ENCODE measurements at regions not wholly inside any gene's neighbourhood (a gene's known extent, or its start where the extent isn't known, plus 50 kb on each side); places are given as distances from the start of the nearest gene placed in this dataset.

GRCh38 chr11:131160846-131161245 lies 209.6 kb upstream of the NTM start:
- Histone ChIP-seq H3K36me3 (ENCODE audit: insufficient read depth, low read length) (no peaks in the 10 kb centered on the region), H3K27ac (ENCODE audit: low read depth, low read length) (no peak overlapping the region), H3K9me3 (ENCODE audit: insufficient read depth, low read depth, low read length) (no peaks in the 10 kb centered on the region), H3K4me1 (ENCODE audit: insufficient read depth, low read length) (no peaks in the 10 kb centered on the region), H3K9ac (ENCODE audit: low read depth, low read length) (no peak overlapping the region), H3K27me3 (ENCODE audit: insufficient read depth, low read length) (no peaks in the 10 kb centered on the region), H3K4me3 (ENCODE audit: low read length) (no peak overlapping the region)
- WGBS = 81% methylated on average over 6 of the region's 7 CpGs

- H3K36me3 ChIP-seq (ENCODE audit: insufficient read depth, low read length) = no peaks in the 10 kb centered on the region
- no peak overlapping the region for H3K4me3 ChIP-seq (ENCODE audit: low read length)
- no peak overlapping the region for H3K27ac ChIP-seq (ENCODE audit: low read depth, low read length)
- WGBS = 93% methylated on average over 8 of the region's 8 CpGs
- H3K4me1 ChIP-seq (ENCODE audit: insufficient read depth, low read length) = no peaks in the 10 kb centered on the region
- H3K27me3 ChIP-seq (ENCODE audit: insufficient read depth, low read length) = no peaks in the 10 kb centered on the region
- H3K9me3 ChIP-seq (ENCODE audit: insufficient read depth, low read depth, low read length) = no peaks in the 10 kb centered on the region
- no peak overlapping the region for H3K9ac ChIP-seq (ENCODE audit: low read depth, low read length)
These were observed 206.8 kb upstream of the NTM start for GRCh38 chr11:131163613-131164012.

- no peaks in the 10 kb centered on the region for H3K27me3 ChIP-seq (ENCODE audit: insufficient read depth, low read length)
- 94% methylated on average over 5 of the region's 5 CpGs for WGBS
These were observed 205.4 kb upstream of the NTM start for GRCh38 chr11:131165036-131165435.

GRCh38 chr11:131168839-131169713 lies 201.3 kb upstream of the NTM start:
- no peak overlapping the region for H3K9ac ChIP-seq (ENCODE audit: low read depth, low read length)
- no peaks in the 10 kb centered on the region for H3K27me3 ChIP-seq (ENCODE audit: insufficient read depth, low read length)
- no peaks in the 10 kb centered on the region for H3K9me3 ChIP-seq (ENCODE audit: insufficient read depth, low read depth, low read length)
- WGBS = 94% methylated on average over 5 of the region's 5 CpGs
- no peaks in the 10 kb centered on the region for H3K36me3 ChIP-seq (ENCODE audit: insufficient read depth, low read length)
- no peak overlapping the region for H3K4me3 ChIP-seq (ENCODE audit: low read length)
- H3K4me1 ChIP-seq (ENCODE audit: insufficient read depth, low read length) = peaks cover 5% of the 10 kb centered on the region; the same call in 1 of the 2 replicates
- no peak overlapping the region for H3K27ac ChIP-seq (ENCODE audit: low read depth, low read length)

More at GRCh38 chr11:131165036-131165435, 205.4 kb upstream of the NTM start:
- H3K4me1 ChIP-seq (ENCODE audit: insufficient read depth, low read length) = no peaks in the 10 kb centered on the region
- H3K9ac ChIP-seq (ENCODE audit: low read depth, low read length) = no peak overlapping the region
- H3K27ac ChIP-seq (ENCODE audit: low read depth, low read length) = no peak overlapping the region
- no peaks in the 10 kb centered on the region for H3K9me3 ChIP-seq (ENCODE audit: insufficient read depth, low read depth, low read length)
- H3K36me3 ChIP-seq (ENCODE audit: insufficient read depth, low read length) = no peaks in the 10 kb centered on the region
- H3K4me3 ChIP-seq (ENCODE audit: low read length) = no peak overlapping the region

- Histone ChIP-seq H3K4me1 (ENCODE audit: insufficient read depth, low read length) (peaks cover 5% of the 10 kb centered on the region; the same call in 1 of the 2 replicates), H3K9ac (ENCODE audit: low read depth, low read length) (no peak overlapping the region), H3K4me3 (ENCODE audit: low read length) (no peak overlapping the region), H3K27ac (ENCODE audit: low read depth, low read length) (no peak overlapping the region), H3K27me3 (ENCODE audit: insufficient read depth, low read length) (no peaks in the 10 kb centered on the region), H3K9me3 (ENCODE audit: insufficient read depth, low read depth, low read length) (0 out of 2 replicates have a peak, but pooled peaks cover 4% of the 10 kb centered on the region), H3K36me3 (ENCODE audit: insufficient read depth, low read length) (no peaks in the 10 kb centered on the region)
- WGBS = 29% methylated on average over 1 of the region's 2 CpGs
These were observed 198.4 kb upstream of the NTM start for GRCh38 chr11:131172011-131172410.

- H3K4me3 ChIP-seq (ENCODE audit: low read length) = no peak overlapping the region
- peaks cover 22% of the 10 kb centered on the region for H3K4me1 ChIP-seq (ENCODE audit: insufficient read depth, low read length)
- WGBS = 92% methylated on average over 11 of the region's 11 CpGs
- no peaks in the 10 kb centered on the region for H3K36me3 ChIP-seq (ENCODE audit: insufficient read depth, low read length)
- no peak overlapping the region for H3K9ac ChIP-seq (ENCODE audit: low read depth, low read length)
- H3K27me3 ChIP-seq (ENCODE audit: insufficient read depth, low read length) = no peaks in the 10 kb centered on the region
- 0 out of 2 replicates have a peak, but pooled peaks cover 4% of the 10 kb centered on the region for H3K9me3 ChIP-seq (ENCODE audit: insufficient read depth, low read depth, low read length)
- H3K27ac ChIP-seq (ENCODE audit: low read depth, low read length) = no peak overlapping the region
These were observed 192.4 kb upstream of the NTM start for GRCh38 chr11:131178020-131178419.

GRCh38 chr11:131178596-131178995 lies 191.8 kb upstream of the NTM start:
- H3K9me3 ChIP-seq (ENCODE audit: insufficient read depth, low read depth, low read length) = 0 out of 2 replicates have a peak, but pooled peaks cover 4% of the 10 kb centered on the region
- no peak overlapping the region for H3K9ac ChIP-seq (ENCODE audit: low read depth, low read length)
- H3K27me3 ChIP-seq (ENCODE audit: insufficient read depth, low read length) = no peaks in the 10 kb centered on the region
- peaks cover 22% of the 10 kb centered on the region for H3K4me1 ChIP-seq (ENCODE audit: insufficient read depth, low read length)
- 71% methylated on average over 2 of the region's 3 CpGs for WGBS
- no peaks in the 10 kb centered on the region for H3K36me3 ChIP-seq (ENCODE audit: insufficient read depth, low read length)
- H3K27ac ChIP-seq (ENCODE audit: low read depth, low read length) = no peak overlapping the region
- no peak overlapping the region for H3K4me3 ChIP-seq (ENCODE audit: low read length)

GRCh38 chr11:131179836-131180235 lies 190.6 kb upstream of the NTM start:
- no peak overlapping the region for H3K27ac ChIP-seq (ENCODE audit: low read depth, low read length)
- H3K4me1 ChIP-seq (ENCODE audit: insufficient read depth, low read length) = peaks cover 22% of the 10 kb centered on the region
- no peaks in the 10 kb centered on the region for H3K27me3 ChIP-seq (ENCODE audit: insufficient read depth, low read length)
- no peaks in the 10 kb centered on the region for H3K36me3 ChIP-seq (ENCODE audit: insufficient read depth, low read length)
- 67% methylated on average over 4 of the region's 4 CpGs for WGBS
- no peak overlapping the region for H3K9ac ChIP-seq (ENCODE audit: low read depth, low read length)
- H3K4me3 ChIP-seq (ENCODE audit: low read length) = no peak overlapping the region
- 0 out of 2 replicates have a peak, but pooled peaks cover 2% of the 10 kb centered on the region for H3K9me3 ChIP-seq (ENCODE audit: insufficient read depth, low read depth, low read length)

GRCh38 chr11:131185915-131186314 lies 184.5 kb upstream of the NTM start:
- Histone ChIP-seq H3K4me3 (ENCODE audit: low read length) (no peak overlapping the region), H3K27ac (ENCODE audit: low read depth, low read length) (no peak overlapping the region), H3K4me1 (ENCODE audit: insufficient read depth, low read length) (peaks cover 15% of the 10 kb centered on the region), H3K9ac (ENCODE audit: low read depth, low read length) (no peak overlapping the region), H3K9me3 (ENCODE audit: insufficient read depth, low read depth, low read length) (no peaks in the 10 kb centered on the region), H3K27me3 (ENCODE audit: insufficient read depth, low read length) (no peaks in the 10 kb centered on the region), H3K36me3 (ENCODE audit: insufficient read depth, low read length) (no peaks in the 10 kb centered on the region)
- 58% methylated on average over 3 of the region's 3 CpGs for WGBS

GRCh38 chr11:131186629-131187101 lies 183.8 kb upstream of the NTM start:
- H3K9ac ChIP-seq (ENCODE audit: low read depth, low read length) = no peak overlapping the region
- no peak overlapping the region for H3K4me3 ChIP-seq (ENCODE audit: low read length)
- no peaks in the 10 kb centered on the region for H3K36me3 ChIP-seq (ENCODE audit: insufficient read depth, low read length)
- peaks cover 13% of the 10 kb centered on the region for H3K4me1 ChIP-seq (ENCODE audit: insufficient read depth, low read length)
- H3K27me3 ChIP-seq (ENCODE audit: insufficient read depth, low read length) = no peaks in the 10 kb centered on the region
- H3K9me3 ChIP-seq (ENCODE audit: insufficient read depth, low read depth, low read length) = no peaks in the 10 kb centered on the region
- H3K27ac ChIP-seq (ENCODE audit: low read depth, low read length) = no peak overlapping the region
- 45% methylated on average over 10 of the region's 10 CpGs for WGBS

- no peaks in the 10 kb centered on the region for H3K9me3 ChIP-seq (ENCODE audit: insufficient read depth, low read depth, low read length)
- no peak overlapping the region for H3K4me3 ChIP-seq (ENCODE audit: low read length)
- no peaks in the 10 kb centered on the region for H3K36me3 ChIP-seq (ENCODE audit: insufficient read depth, low read length)
- 92% methylated on average over 5 of the region's 5 CpGs for WGBS
- H3K27me3 ChIP-seq (ENCODE audit: insufficient read depth, low read length) = no peaks in the 10 kb centered on the region
- no peak overlapping the region for H3K9ac ChIP-seq (ENCODE audit: low read depth, low read length)
- H3K27ac ChIP-seq (ENCODE audit: low read depth, low read length) = no peak overlapping the region
- peaks cover 13% of the 10 kb centered on the region for H3K4me1 ChIP-seq (ENCODE audit: insufficient read depth, low read length)
These were observed 180.0 kb upstream of the NTM start for GRCh38 chr11:131190446-131190845.

Data from HUES64 (cell line).